HG03045 (cell line): ENCODE measurements at regions not wholly inside any gene's neighbourhood (a gene's known extent, or its start where the extent isn't known, plus 50 kb on each side); places are given as distances from the start of the nearest gene placed in this dataset.

Source experiments
- ATAC-seq: cut with Tn5 transposase; IDR thresholded peaks from one replicate; pipeline ENCODE4 v1.9.1; 2021; ENCODE audit warnings: mild to moderate bottlenecking, moderate library complexity; ENCODE audit not compliant: unreplicated experiment

DNA sequence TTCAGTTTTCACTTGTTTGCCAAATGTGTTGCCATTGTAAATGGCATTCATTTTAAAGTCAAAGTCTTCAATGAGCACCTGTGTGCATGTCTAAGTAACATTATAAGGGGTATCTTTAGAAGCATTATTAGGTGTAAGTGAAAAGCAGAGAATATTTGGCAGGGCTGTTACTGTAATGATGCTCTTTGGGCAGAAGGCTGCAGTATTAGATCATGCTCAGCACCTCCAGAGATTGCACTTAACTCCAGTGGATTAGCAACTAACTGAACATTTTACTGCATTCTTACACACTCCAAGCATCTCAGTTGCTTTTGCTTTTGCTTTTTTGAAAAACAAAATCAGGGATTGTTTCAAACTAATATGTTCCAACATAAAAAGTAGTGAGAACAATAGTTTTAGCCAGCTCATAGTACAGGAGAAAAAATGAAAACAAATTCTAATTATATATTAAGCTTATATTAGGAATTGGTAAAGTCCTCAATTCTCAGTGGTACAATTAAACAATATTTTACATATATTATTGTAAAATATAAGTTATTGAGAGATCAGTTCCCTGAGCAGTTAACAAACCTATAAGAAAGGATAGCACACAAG lies 1740.9 kb upstream of the CDH9 start:
- no peak for ATAC-seq

DNA sequence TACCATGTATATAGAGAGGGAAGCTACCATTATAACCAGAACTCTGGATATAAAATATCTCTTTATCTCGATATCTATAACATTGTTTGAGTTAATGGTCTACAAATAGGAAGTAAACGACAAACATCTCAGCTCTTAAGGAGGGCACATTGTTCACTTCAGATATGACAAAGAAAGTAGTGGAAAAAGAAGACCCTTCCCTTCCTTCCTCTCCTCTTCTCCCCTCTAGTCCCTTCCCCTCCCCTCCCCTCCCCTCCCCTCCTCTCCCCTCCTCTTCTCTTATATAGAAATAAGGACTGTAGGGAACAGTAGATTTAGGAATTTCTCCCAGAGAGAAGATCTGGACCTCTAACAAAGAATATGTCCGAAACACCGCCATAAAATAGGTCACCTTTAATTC lies 1731.9 kb upstream of the CDH9 start:
- no peak for ATAC-seq

DNA sequence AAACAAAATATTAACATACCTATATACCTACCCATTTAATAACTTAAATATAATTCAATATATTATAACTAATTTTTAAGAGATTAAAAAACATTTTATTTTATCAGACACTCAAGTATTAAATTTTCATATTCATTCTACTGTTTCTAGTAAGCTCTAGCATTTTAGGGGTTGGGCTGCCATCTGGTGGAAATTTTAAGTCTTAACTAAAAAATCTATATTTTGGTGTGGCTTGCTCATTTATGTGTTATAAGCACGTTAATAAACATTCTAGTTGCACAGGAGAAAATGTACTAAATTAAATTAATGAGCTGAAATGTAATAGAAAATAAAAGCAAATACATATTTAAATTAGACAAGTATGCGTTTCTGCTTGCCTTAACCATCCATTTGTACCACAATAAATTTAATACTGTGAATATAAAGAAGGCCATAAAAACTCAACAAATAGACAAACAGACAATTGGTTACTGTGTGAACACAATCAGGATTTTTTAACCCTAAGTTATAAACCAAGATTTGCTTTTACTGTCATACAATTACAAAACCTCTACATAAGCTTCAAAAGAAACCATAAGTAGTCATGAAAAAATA lies 1728.3 kb upstream of the CDH9 start:
- no peak for ATAC-seq

DNA sequence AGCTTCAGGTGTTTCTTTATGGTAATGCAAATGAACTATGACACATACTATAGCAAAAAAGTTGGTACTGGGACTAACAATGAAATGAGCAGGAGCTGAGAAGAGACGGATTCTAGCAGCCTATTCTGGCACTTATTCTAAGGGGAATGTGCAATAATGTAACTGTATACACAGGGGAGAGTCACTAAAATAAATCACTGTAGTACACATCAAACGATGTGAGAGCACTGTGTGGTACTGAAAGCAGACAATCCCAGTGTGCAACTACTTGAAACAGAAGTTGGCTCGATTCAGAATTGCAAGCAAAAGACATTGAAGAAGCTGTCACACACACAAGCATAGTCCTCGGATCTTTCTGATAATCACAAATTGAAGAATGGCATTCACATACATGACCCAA lies 1713.0 kb upstream of the CDH9 start:
- no peak for ATAC-seq

DNA sequence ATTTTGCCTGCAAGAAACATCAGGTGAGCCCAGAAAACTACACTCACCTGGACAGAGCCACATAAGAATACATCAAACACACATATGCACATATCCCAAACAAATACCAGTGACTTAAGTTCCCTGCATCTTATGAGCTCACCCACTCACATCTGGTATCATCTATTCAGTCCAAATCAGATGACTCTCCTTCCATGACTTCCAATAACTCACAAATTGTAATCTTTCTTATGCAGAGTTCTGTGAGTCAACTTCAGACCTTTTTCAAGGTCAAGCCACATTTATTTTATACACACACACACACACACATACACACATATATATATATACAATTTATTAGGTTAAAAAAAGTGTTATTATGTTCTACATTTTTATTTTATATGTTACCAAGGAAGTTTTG lies 1711.9 kb upstream of the CDH9 start:
- no peak for ATAC-seq

DNA sequence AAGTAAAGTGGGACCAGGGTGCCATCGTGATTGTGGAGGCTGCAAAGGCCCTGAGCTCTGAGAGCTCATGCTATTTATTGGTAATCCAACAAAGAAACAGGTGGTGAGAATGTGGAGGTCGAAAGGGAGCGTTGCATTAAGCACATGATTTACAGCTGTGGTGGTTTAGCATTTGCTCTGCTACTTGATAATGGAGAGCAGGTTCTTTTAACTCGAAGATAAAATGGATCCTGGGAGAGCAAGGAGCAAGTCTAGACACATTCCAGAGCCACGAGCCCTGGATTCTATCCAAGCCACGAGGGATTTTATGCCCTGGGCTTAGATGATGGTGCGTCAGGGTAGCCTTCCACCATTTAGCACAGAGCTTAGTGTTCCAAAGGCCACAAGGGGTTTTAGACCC lies 1710.1 kb upstream of the CDH9 start:
- ATAC-seq = no peak

DNA sequence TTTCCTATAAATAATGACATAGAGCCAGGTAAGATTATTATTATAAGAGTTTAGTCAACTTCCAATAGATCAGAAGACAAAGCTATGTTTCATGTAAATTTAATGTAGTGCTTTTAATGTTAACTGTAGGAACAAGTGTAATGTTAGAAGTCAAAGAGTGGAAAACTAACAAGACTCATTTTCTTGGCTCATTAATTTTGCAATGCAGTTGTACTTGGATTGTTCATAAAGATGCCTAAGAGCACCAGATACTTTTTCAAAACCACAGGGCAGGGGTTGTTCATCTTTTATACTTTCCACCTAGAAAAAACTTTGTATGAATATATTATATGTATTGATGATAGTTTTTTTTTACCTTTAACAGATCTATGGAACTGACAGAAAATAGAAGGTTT lies 1705.3 kb upstream of the CDH9 start:
- ATAC-seq = no peak

DNA sequence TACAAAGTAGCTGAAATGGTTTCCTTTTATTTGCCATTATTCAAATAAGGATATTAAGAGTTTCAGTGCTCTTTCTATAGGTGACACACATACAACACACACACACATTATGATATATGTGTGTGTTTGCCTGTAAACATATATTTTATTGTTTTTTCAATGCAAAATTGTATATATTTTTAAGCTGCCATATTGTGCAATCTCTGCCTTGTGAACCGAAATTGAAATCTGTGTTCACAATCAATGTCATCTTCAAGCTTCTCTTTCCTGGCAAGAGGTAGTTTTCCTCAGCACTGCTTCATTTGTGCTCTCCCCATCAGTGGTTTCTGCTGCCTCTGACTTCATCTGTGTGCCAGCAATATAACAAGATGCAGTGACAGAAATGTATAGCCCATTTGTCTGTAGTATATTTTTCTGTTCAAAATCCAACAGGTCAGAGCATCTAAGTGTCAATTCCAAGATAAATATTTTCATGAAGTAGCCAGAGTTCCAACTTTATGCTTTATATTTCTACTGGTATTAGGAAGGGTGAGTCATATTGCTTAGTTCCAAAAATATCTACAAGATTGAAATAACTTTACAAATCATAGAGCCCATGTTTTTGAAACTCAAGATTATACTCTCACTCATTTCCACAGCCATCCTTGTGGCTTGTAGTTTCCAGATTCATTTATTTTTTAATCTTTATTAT lies 1704.8 kb upstream of the CDH9 start:
- ATAC-seq = no peak

DNA sequence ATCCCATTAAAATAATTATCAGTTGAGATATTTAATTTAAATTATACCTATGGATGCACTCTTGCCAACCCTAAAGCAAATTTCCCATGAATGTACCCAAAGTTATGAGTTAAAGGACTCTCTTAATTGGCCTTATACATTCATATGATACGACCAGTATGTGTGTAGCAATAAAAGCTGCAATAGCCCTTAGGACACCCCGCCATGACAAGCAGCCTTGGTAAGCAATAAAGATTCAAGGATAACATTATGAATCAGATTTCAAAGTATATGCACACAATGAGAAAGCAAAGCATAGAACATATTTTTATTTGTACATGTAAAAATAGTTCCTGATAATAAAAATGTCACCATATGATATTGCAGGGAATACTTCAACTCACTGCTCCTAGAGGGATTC lies 1699.3 kb upstream of the CDH9 start:
- ATAC-seq = no peak

DNA sequence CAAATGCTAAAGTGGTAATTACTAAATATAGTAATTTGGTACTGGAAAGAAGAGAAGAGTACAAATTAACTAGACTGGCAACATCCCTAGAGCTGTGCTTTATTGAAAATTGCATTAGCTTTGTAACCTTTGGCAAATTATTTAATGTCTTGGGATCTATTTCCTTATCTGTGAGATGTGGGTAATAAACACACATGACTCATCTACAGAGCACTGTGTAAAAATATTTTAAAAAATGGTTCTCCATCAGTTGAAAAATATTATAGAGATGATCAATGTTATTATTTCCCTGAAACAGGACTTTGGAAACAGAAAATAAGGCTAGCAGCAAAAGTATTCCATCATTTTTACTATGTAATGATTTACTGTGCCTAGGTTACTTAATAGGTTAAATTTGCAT lies 1698.8 kb upstream of the CDH9 start:
- ATAC-seq = no peak

DNA sequence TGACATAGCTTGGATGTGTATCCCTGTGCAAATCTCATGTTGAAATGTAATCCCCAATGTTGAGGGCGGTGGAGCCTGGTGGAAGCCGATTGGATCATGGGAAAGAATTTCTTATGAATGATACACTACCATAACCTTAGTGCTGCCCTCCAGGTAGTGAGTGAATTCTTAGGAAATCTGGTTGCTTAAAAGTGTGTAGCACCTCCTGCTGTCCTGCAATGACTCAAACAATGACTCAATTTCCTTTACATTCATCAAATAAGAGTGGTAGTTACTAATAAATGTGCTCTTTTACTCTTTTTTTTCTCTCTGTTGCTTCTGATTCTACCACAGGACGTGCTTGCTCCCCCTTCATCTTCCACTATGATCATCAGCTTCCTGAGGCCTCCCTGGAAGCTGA lies 1696.0 kb upstream of the CDH9 start:
- ATAC-seq = no peak

DNA sequence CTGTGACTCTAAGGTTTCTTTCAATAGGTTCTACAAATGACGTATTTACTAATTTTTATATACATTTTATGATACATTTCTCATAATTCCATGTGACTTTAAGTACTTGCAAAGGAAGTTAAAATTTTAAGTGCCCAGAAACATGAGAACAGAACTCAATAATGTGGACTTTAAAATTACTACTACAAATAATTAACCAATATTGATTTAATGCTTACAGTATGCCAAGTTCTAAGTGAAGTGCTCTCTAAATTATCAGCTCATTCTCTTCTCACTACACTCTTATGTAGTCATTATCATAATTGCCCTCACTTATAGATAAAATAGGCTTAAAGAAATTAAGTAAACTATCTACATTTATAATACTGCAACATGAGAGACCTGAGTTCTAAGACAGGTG lies 1690.7 kb upstream of the CDH9 start:
- ATAC-seq = no peak

DNA sequence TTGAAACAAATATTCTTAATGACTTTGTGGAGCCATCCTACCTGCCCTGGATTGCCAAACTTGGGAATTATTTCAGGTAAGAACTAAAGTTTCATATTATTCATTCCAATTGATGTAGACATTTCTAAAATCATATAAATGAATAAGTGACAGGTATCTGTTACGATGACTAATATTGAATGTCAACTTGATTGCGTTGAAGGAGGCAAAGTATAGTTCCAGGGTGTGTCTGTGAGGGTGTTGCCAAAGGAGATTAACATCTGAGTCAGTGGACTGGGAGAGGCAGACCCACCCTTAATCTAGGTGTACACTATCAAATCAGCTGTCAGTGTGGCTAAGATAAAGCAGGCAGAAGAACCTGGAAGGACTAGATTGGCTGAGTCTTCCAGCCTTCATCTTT lies 1688.4 kb upstream of the CDH9 start:
- ATAC-seq = no peak

DNA sequence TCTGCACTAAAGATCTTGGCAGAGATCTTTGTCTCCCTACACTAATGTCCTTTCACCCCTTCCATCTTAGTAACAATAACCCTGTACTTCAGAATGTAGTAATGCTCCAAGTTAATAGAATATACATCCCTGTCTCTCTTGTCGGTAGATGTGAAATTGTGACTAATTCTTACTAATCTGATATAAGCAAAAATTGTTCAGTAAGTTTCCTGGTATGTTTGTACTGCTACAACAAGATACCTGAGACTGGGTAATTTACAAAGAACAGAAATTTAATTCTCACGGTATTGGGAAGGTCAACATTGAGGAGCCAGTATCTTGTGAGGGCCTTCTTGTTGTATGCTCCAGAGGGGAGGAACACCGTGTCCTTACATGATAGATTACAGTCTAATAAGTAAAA lies 1686.6 kb upstream of the CDH9 start:
- ATAC-seq = no peak

DNA sequence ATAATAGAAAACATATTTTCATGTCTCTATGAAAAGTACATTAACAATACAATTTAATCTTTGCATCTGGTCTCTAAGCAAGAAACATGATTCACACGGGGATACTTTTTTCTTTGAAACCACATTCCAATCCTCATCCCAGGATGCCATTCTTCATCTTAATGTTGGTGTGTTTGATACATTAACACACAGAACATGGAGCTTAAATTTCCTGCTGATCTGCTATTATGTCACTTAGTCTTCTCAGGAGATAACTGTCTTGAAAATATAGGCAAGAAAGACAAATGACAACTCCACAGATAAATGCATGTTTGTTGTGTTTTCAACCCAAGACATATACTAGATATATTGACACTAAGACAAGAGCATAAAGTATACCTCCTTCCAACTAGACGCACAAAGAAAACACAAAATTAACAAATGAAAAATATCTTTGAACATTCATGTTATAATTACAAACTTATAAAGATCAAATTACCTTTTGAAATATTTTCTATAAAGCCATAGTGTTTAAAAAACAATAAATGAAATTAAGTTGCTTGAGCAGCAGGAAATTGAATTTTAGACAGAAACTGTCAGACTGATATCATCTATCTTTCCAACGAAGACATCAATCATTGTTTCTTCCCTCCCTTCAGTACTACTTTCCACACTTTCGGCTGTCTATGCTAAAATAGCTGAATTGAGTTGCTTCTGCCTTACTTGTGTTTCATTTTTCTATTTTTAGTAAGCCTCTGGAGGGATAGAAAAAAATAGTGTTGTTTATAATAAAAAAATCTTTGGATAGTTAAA lies 1676.7 kb upstream of the CDH9 start:
- no peak for ATAC-seq

DNA sequence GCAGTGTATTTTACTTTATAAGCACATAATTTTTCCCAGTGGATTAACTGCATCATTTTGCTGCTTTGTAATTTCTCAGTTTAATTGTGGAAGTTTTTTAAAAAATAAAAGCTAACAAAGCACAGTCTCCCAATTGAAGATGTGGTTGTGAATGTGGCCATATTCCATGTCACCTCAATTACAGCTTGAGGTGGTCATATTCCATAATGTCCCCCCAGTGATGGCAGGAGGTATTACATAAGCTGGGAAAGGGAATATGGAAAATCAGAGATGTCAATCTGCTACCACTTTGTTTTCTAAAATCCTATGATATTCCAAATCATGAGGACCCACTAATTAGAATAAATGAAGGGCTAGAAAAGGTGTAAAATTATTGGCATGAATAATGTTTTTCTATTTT lies 1672.0 kb upstream of the CDH9 start:
- ATAC-seq = no peak

DNA sequence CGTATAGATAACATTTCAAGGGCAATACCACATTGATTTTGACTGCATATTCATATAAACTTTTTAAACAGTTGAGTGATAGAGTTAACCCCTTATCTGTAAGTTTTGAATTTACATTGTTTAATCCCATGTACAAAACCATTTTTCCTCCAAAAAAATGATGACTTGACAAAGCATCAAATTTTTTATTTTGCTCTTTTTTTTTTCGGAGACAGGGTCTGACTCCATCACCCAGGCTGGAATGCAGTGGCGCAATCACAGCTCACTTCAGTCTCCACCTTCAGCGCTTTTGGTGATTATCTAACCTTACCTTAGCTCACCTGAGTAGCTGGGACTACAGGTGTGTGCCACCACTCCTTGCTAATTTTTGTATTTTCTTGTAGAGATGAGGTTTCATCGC lies 1670.1 kb upstream of the CDH9 start:
- no peak for ATAC-seq

DNA sequence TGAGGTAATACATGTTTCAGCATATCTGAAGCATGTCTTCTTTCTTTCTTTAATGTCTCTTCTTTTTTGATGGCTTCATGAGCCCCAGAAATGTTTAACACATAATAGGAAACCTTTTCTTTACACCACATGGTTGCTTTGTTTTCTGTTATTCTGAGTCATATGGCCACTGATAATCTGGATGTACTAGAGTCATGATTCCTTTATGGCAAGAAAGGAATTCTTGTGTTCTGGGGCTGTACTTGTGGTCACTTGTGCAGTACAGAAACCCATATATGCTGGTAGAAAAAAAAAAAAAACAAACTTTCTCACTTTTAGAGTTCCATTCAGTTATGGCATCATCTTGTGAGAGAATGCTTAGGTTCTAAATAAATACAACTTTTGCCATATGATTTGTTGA lies 1669.3 kb upstream of the CDH9 start:
- no peak for ATAC-seq

DNA sequence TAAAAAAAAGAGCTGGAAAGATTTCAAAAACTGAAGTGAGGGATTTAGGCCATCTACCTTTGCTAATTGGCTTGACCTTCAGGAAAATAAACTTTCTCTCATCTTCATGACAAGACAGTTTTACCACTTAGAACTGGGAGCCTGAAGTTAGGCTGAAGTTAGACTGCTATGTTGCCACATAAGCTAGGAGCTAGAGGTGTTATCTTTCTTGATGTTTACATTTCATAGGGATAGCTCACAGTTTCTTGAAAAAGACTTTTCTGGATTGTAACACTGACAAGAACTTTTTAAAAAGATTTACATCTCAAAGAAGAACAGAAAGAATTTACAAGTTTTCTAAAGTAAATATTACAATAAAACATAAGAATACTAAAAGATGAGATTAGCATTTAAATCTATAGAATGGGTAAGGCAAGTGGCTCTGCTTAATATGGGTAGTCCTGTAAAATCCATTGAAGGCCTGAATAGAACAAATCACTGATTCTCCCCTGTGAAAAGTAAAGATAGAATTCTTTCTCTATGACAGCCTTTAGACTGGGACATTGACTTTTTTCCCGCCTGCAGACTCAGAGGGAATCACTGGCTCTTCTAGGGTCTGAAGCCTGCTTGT lies 1665.4 kb upstream of the CDH9 start:
- ATAC-seq = no peak

DNA sequence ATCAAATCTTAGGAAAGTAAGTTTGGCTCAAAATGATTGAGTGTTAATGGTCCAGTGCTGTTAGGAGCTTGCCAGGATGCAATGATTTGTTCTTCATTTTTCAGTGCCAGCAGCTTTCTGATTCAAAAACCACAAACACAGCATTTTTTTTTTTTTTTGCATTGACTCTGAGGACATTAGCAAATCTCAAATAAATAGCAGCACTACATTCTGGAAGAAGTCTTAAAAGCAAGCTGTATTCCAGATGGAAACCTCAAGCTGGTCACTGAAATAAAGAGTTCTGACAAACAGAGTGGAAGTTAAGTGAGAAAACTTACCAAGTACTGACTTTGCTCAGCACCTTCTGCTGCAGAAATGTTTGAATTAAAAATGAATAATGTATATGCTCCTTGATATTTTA lies 1653.1 kb upstream of the CDH9 start:
- no peak for ATAC-seq

DNA sequence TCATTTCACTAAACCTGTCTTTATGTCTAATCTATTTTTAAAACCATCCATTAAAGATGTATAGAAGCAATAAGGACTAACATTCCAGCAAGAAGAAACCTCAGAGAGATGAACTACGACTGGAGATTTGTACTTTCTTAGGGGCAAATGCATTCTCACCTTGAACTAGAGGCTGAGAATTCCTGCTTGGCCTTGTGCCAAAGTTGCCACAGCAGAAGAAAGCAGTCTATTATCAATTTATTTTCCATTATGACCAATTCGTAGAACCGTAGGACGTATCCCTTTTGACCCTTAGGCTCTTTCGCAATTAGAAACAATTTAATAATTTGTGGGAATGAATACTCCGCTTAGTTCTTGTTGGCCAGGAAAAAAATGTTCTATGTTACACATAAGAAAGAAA lies 1647.4 kb upstream of the CDH9 start:
- no peak for ATAC-seq

DNA sequence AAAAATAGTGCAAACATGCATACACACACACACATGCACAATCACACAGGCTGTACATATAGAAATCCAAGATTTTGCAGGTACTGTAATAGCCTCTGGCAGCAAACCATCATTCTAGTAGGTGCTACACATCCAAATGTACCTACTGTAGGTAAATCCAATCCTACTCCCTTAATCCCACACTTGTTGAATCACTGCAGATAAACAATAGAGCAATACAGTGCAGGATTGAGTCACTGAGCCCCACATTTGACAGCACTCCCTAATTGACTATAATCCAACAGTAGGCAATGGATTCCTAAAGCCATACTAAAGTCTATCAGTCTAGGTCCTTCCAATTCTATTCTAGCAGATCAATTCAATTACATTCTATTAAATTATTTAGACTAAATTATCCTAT lies 1640.5 kb upstream of the CDH9 start:
- no peak for ATAC-seq
